HG03097 (cell line): ENCODE measurements at regions not wholly inside any gene's neighbourhood (a gene's known extent, or its start where the extent isn't known, plus 50 kb on each side); places are given as distances from the start of the nearest gene placed in this dataset.
"Not testable (repeated sequence)": the region's sequence is repeated elsewhere in the genome, so short reads cannot be mapped to it uniquely, and the experiment has no call there.

Experiments used
- ATAC-seq: cut with Tn5 transposase; IDR thresholded peaks from one replicate; pipeline ENCODE4 v1.9.1; 2021; ENCODE audit not compliant: unreplicated experiment, low FRiP score

DNA sequence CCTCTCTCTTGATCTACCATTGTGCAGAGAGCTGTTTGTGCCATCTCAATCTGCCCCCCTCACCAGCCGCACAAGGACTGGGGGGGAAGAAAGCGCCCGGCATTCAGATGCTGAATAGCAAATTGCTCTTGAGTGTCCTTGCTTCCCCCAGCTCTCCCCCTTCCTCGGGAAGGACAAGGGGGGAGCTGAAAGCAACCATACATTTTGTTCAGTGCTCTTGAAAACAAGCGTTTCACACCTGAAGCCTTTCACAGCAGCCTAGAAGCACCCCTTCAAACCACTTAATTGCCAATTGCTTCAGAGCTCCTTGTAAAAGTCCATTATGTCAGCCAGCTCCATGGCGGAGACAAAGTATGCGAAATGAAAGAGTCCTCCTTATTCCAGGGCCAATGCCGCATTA lies 540.1 kb downstream of the NR2F2 start:
- no peak for ATAC-seq

DNA sequence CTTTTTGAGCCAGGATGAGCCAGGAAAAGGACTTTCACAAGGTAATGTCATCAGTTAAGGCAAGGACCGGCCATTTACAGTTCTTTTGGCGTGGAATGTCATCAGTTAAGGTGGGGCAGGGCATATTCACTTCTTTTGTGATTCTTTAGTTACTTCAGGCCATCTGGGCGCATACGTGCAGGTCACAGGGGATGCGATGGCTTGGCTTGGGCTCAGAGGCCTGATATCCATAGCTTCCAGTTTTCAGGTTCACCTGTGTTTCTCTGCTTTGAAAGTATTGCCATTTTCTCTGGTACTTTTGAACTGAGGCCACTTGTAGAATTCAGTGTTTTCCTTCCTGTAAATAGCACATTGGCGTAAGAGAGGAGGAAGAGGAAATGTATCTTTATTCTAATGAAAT lies 546.9 kb downstream of the NR2F2 start:
- not testable (repeated sequence) for ATAC-seq

GRCh38 chr15:96878129-96878528 lies 547.6 kb downstream of the NR2F2 start:
- no peak for ATAC-seq

- ATAC-seq, result no peak
Measured at GRCh38 chr15:96882121-96882772, 551.7 kb downstream of the NR2F2 start.

GRCh38 chr15:96887730-96888129 lies 557.2 kb downstream of the NR2F2 start:
- ATAC-seq, result no peak

DNA sequence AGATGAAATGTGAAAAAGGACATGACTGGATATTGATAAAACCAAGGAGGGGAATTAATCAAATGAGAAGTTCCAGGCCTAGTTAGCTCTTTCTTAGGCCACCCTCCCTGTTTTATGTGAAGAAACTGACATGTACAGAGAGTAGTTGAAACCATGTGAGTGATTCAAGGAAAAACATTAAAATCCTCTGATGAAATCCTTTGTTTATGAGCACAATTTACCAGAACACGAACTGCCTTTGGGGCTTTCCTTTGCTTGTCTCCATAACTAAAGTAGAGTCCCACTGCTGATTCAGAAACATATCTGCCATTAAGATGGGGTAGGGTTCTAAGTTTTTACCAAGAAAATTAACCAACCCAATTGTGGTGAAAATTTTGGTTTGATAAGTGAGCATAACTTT lies 558.3 kb downstream of the NR2F2 start:
- ATAC-seq, result no peak

- ATAC-seq, result no peak
Measured at GRCh38 chr15:96889734-96890480, 559.4 kb downstream of the NR2F2 start.

DNA sequence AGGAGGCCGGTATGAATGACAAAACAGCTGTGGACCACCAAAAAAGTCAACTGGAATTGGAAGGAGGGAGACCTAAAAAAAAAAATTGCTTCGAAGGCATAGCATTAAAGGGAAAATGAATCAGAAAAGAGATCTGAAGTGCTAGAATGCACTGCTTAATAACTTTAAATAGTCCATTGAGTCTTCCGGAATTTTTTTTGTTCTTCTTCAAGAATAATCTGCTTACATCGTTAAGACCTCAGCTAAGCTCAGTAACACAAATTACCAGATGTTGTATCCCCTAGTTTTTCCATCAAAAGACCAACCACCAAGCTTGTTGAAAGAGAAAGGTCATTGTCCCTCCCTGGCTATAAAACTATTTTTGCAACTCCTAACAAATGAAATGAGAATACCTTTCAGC lies 560.5 kb downstream of the NR2F2 start:
- no peak for ATAC-seq

DNA sequence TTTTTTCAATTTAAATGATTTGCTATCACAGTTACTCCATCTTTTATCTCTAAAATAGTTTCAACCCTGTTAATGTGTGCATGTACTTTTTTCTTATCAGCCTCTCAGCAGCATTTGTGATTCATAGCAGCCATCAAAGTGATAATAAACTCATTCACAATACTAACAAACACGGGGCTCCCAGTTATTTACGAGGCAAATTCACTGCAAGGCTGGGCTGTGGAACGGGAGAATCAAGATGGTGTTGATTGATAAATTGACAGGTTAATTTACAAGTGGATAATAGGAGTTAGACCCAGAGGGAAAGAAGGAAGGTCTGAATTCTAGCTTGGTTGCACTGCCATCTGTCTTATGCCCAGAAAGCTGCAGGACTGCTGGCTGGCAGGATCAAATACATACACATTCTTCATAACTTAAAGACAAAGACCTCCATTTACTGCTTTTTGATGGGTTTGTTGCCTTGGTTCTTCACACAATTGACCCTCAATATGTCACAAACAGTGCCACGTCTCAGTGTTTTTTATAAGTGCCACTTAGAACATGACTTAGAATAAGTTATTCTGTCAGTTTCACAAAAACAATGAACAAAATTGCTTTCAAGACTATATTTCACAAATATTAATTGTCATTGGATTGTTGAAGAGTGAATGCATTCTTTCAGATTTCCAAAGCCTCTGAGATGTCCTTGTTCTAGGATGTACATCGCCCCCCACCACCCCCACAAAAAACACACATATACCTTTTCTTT lies 562.8 kb downstream of the NR2F2 start:
- no peak for ATAC-seq

- no peak for ATAC-seq
Measured at GRCh38 chr15:96894659-96895058, 564.2 kb downstream of the NR2F2 start.

- ATAC-seq, result no peak
Measured at GRCh38 chr15:96896766-96897165, 566.3 kb downstream of the NR2F2 start.

DNA sequence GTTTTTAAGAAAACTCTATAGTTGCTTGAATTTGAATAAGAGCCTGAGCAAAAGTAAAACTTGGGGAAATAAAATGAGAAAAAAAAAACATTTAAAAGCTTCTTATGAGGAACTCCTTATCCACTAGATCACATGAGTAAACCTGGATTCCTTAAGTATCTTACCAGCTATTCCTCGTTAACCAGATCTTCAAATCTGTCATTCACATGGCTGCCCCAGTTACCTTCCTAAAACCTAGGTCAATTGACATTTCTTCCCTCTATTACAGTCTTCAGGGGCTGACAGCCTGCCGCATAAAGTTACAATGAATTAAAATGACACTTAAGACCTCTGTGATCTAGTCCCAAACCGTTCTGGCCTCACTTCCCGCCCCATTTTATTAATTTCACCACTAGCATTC lies 583.6 kb downstream of the NR2F2 start:
- ATAC-seq, result no peak

GRCh38 chr15:96916750-96917149 lies 586.2 kb downstream of the NR2F2 start:
- ATAC-seq, result no peak

DNA sequence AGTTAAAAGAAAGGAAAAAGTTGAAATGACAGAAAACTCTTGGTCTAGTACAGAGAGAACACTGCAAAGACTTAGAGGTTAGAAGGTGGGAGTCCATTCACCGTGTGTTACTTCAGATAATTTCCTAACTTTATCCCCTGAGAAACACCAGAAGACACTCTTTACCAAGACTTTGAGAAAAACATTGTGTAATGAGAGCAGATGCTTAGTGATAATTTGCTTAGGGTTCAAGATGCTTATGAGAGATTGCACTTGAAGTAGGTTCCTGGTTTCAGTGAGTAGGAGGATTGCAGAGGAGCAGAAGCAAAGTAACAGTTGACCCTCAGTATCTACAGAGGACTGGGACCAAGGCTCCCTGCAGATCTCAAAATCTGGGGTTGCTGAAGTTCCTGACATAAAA lies 594.1 kb downstream of the NR2F2 start:
- ATAC-seq, result no peak

- ATAC-seq, result no peak
Measured at GRCh38 chr15:96947296-96948229, 617.1 kb downstream of the NR2F2 start.

DNA sequence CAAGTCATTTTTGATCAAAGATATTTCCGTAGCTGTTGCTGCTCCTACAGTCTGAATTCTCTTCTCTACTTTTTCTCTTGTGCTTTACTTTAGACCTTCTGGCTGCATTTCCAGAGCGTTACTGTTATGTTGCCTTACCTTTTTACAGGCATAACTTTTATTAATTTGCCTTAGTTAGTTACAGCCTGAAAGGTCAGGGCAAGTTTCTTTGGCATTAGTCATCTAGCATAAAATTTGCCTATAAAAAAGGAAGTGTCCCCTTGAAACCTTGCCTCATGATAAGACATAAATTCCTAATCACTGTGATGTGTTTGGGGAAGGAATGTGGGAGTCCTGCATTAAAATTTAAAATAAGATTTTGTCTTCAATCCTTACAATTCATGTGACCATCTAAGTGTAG lies 618.5 kb downstream of the NR2F2 start:
- no peak for ATAC-seq

- no peak for ATAC-seq
Measured at GRCh38 chr15:96958721-96959120, 628.2 kb downstream of the NR2F2 start.

GRCh38 chr15:96959501-96959900 lies 629.0 kb downstream of the NR2F2 start:
- no peak for ATAC-seq

DNA sequence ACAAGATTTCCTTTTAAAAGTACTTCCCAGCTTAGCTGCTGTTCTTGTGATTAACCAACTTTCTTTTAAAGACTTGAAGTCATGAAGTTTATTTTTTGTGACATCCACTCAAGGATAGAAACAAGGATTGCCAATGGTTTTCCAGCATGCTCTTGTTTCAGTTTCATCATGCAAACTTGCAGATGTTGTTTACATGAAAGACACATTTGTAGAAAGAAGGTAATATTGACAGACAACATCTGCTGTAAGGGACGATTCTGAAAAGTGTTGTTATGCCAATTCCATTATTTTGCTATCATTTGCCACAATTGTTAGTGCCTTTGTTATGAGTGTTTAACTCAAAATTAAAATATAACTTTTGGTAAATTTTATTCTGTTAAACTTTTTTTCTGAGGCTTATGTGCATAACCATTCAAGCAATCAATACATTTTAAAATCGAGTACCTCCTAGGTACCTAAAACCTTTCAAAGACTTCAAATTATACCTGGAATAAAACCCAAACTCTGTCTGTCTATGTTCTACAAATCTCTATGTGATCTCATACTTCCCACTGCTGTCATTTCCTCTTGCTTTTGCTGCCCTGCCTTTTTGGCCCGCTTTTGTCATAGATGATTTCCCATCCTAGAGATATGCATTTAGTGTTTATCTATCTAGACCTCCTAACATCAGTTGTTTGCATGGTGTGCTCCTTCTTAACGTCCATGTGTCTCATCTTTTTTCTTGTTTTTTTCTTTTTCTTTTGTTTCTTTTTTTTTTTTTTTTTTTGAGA lies 630.4 kb downstream of the NR2F2 start:
- no peak for ATAC-seq

DNA sequence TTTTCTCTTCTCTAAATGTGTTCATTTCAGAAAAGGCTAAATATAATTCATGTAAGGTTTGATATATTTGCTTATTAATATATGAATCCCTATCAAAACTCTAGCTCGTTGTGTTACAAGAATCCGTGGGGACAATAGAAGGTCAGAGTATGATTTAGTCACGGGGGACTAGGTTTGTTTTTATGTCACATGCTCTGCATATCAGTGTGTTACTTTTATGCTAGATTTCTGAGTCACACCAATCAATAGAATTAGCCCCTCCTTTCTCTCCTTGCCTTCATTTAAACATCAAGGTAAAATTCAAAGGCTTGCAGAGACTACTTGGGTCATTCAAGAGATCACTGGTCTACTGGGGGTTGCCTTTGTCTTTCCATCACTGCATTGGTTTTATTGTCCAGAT lies 636.1 kb downstream of the NR2F2 start:
- no peak for ATAC-seq
